ENCODE measurements at regions not wholly inside any gene's neighbourhood (a gene's known extent, or its start where the extent isn't known, plus 50 kb on each side); places are given as distances from the start of the nearest gene placed in this dataset.

GRCh38 chr2:22500555-22500935 is 884.4 kb upstream of the KLHL29 start:
- POLR2A ChIA-PET, result no interaction called here
- CTCF ChIA-PET (ENCODE audit: low intra/inter-chr PET ratio, low total read pairs), result no interaction called here
- Histone ChIP-seq H3K27ac (ENCODE audit: extremely low read length, insufficient read depth, low read length) (no peak overlapping the region), H3K4me2 (ENCODE audit: low read depth, low read length) (no peak overlapping the region), H3K9ac (ENCODE audit: insufficient read depth, low read depth, low read length) (no peak overlapping the region), H3K79me2 (ENCODE audit: insufficient read depth, low read length) (no peaks in the 10 kb centered on the region), H2AFZ (ENCODE audit: low read length) (no peak overlapping the region), H3K4me1 (ENCODE audit: insufficient read depth, low read length) (no peaks in the 10 kb centered on the region), H3K36me3 (replicated peaks in 1 of 2; ENCODE audit: control insufficient read depth in 1 of 2, insufficient read depth in 2 of 2, low read length in 2 of 2) (no peaks in the 10 kb centered on the region), H3K9me3 (ENCODE audit: low read length) (peaks cover 97% of the 10 kb centered on the region), H3K4me3 (replicated peaks in 1 of 3; ENCODE audit: insufficient read depth in 1 of 3, low read depth in 2 of 3, low read length in 3 of 3) (no peak overlapping the region), H4K20me1 (ENCODE audit: insufficient read depth, low read length) (no peaks in the 10 kb centered on the region), H3K27me3 (ENCODE audit: control insufficient read depth in 1 of 2, insufficient read depth in 2 of 2, low read length in 2 of 2) (no peaks in the 10 kb centered on the region)
- BruUV-seq (replicated peaks), result no TSS peak
- intact Hi-C loops (cut with micrococcal nuclease; ENCODE audit: unreplicated experiment), result no loop called here
- DNase-seq (ENCODE audit: low spot score) (no peak), ATAC-seq (no peak), FAIRE-seq (no peak)
- 0% methylated on average over 1 of the region's 1 CpG for WGBS (ENCODE audit: low lambda C conversion rate)
- in situ Hi-C loops (cut with HindIII; ENCODE audit: extremely low pct_ligation_motif_present, low pct_unique_long_range_greater_than_20kb), result no loop called here
- TF ChIP-seq ZBTB49 (CRISPR knock-in tag; IDR thresholded peaks at IDR 0.05; ENCODE audit: borderline replicate concordance) (no peak), BATF2 (CRISPR knock-in tag; IDR thresholded peaks at IDR 0.05) (no peak), ZBED4 (CRISPR knock-in tag; IDR thresholded peaks at IDR 0.05; ENCODE audit: borderline replicate concordance) (no peak), ZFP36L1 (CRISPR knock-in tag; IDR thresholded peaks at IDR 0.05) (no peak), ZBTB33 (CRISPR knock-in tag; IDR thresholded peaks at IDR 0.05) (no peak), ZNF331 (CRISPR knock-in tag; IDR thresholded peaks at IDR 0.05) (no peak), MNT (IDR thresholded peaks at IDR 0.05) (no peak), ZNF761 (CRISPR knock-in tag; conservative IDR thresholded peaks at IDR 0.05) (no peak), ARNT (IDR thresholded peaks at IDR 0.05) (no peak), NCOA2 (CRISPR knock-in tag; IDR thresholded peaks at IDR 0.05) (no peak), HNRNPLL (IDR thresholded peaks at IDR 0.05; ENCODE audit: low read depth, low read length, poor library complexity, severe bottlenecking) (no peak), ETS1 (CRISPR knock-in tag; IDR thresholded peaks at IDR 0.05) (no peak)

All from HepG2 (cell line).